WI38 (cell line): ENCODE measurements at regions not wholly inside any gene's neighbourhood (a gene's known extent, or its start where the extent isn't known, plus 50 kb on each side); places are given as distances from the start of the nearest gene placed in this dataset.

ENCODE experiments used
- H3K4me3 ChIP-seq: 2 replicates; pipeline ENCODE4 v1.5.1; 2011; ENCODE audit warnings: low read depth, mild to moderate bottlenecking, control low read depth, low read length
- TF ChIP-seq, protein P1 (sequence below): IDR thresholded peaks from 2 replicates; pipeline ENCODE4 v1.5.1; 2012; ENCODE audit warnings: low read depth, mild to moderate bottlenecking, control low read depth, low read length

- no peak overlapping the region for H3K4me3 ChIP-seq
- TF ChIP-seq, protein P1, sequence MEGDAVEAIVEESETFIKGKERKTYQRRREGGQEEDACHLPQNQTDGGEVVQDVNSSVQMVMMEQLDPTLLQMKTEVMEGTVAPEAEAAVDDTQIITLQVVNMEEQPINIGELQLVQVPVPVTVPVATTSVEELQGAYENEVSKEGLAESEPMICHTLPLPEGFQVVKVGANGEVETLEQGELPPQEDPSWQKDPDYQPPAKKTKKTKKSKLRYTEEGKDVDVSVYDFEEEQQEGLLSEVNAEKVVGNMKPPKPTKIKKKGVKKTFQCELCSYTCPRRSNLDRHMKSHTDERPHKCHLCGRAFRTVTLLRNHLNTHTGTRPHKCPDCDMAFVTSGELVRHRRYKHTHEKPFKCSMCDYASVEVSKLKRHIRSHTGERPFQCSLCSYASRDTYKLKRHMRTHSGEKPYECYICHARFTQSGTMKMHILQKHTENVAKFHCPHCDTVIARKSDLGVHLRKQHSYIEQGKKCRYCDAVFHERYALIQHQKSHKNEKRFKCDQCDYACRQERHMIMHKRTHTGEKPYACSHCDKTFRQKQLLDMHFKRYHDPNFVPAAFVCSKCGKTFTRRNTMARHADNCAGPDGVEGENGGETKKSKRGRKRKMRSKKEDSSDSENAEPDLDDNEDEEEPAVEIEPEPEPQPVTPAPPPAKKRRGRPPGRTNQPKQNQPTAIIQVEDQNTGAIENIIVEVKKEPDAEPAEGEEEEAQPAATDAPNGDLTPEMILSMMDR, result no peak
Measured at GRCh38 chr20:39596554-39596953, 634.4 kb downstream of the DHX35 start.

DNA sequence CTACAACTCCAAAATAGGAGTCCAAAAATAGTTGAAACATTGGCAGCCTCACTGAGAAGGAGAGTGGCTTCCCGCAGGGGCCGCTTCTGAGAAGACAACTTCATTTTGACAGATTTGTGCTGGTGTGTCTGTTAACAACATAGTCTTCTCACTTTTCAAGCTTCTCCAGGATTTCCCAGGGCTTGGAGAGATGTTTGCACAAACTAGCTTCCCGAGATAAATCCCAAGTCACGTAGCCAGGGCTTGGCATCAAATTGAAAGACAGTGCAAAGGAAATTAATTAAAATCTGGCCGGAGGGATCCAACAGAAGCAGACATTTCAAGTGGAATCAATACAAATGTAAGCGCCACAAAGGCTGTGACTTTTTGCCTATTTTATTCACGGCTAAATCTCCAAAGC, 630.2 kb downstream of the DHX35 start:
- no peak overlapping the region for H3K4me3 ChIP-seq
- TF ChIP-seq, protein P1, result no peak

DNA sequence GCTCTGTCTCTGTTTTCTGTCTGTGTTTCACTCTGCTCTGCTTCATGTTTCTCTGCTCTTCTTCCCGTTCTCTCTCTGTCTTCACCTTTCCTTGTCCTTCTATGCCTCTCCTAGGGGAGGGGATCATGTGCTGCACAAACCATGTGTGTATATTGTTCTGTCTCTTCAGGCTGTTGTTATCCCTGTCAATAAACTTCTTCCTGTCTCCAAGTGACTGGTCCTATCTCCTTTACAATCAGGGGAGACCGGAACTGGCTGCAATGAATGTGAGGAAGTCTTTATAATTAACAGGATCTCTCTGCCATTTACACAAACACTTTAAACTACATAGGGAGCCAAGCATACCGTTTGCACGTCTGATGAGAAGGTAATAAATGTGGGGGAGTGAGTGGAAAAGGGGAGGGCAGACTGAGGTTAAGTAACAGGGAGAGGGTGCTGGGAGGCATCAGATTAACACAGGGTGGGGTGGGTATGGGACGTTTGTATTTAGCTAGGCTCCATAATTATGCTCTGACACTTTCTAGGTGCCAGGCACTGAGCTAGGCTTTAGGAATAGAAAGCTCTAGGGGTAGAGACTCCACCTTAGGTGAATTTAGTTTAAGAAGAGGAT, 626.1 kb downstream of the DHX35 start:
- no peak overlapping the region for H3K4me3 ChIP-seq
- TF ChIP-seq, protein P1, result no peak

- TF ChIP-seq, protein P1, result no peak
- no peak overlapping the region for H3K4me3 ChIP-seq
Measured at GRCh38 chr20:39581034-39581433, 618.9 kb downstream of the DHX35 start.

- TF ChIP-seq, protein P1, result no peak
- H3K4me3 ChIP-seq, result no peak overlapping the region
Measured at GRCh38 chr20:39576771-39577170, 614.6 kb downstream of the DHX35 start.

- no peak overlapping the region for H3K4me3 ChIP-seq
- TF ChIP-seq, protein P1, result no peak
Measured at GRCh38 chr20:39574061-39574460, 611.9 kb downstream of the DHX35 start.

GRCh38 chr20:39571171-39571570, 609.0 kb downstream of the DHX35 start:
- TF ChIP-seq, protein P1, result no peak

More at GRCh38 chr20:39571171-39571570, 609.0 kb downstream of the DHX35 start:
- no peak overlapping the region for H3K4me3 ChIP-seq
